Right atrium auricular region (tissue), 2 donors: ENCODE measurements at regions not wholly inside any gene's neighbourhood (a gene's known extent, or its start where the extent isn't known, plus 50 kb on each side); places are given as distances from the start of the nearest gene placed in this dataset.

Experiments used
- DNase-seq: peaks from one replicate; pipeline ENCODE4 v3.0.0-alpha.2; 2019; ENCODE audit warnings: low spot score
- H3K27ac ChIP-seq, 2 donors: fragments of 200-600 bp; sonication (generic); 1 replicate in 1 of 2; 2 replicates in 1 of 2; pipeline ENCODE4 v1.5.1; 2016 to 2019
- H3K27me3 ChIP-seq, 2 donors: fragments of 200-600 bp; sonication (generic); one replicate each; pipeline versions ENCODE4 v1.5.1 to v1.6.0; 2017 to 2019
- H3K36me3 ChIP-seq: fragments of 200-600 bp; sonication (generic); one replicate; pipeline ENCODE4 v1.5.1; 2016
- H3K4me1 ChIP-seq, 2 donors: fragments of 200-600 bp; sonication (generic); one replicate each; pipeline versions ENCODE4 v1.5.1 to v1.6.0; 2017 to 2019
- H3K4me3 ChIP-seq, 2 donors: fragments of 200-600 bp; sonication (generic); 1 replicate in 1 of 2; 2 replicates in 1 of 2; pipeline ENCODE4 v1.5.1; 2017 to 2019; ENCODE audit warnings: mild to moderate bottlenecking in 1 of 2, moderate library complexity in 1 of 2
- H3K9me3 ChIP-seq, 2 donors: fragments of 200-600 bp; sonication (generic); one replicate each; pipeline ENCODE4 v1.5.1; 2019
- CTCF ChIP-seq, 2 donors: fragments of 200-600 bp; sonication (generic); IDR thresholded peaks; one replicate each; pipeline ENCODE4 v1.5.1; 2019; ENCODE audit warnings: antibody characterized with exemption in 2 of 2

- no peak overlapping the region for H3K4me3 ChIP-seq
- H3K9me3 ChIP-seq: no peaks in the 10 kb centered on the region
- no peaks in the 10 kb centered on the region for H3K27me3 ChIP-seq
- TF ChIP-seq CTCF (IDR thresholded peaks at IDR 0.05): no peak
- H3K27ac ChIP-seq: no peak overlapping the region
- H3K4me1 ChIP-seq: no peaks in the 10 kb centered on the region
- no peak for DNase-seq
- no peaks in the 10 kb centered on the region for H3K36me3 ChIP-seq
Observed at GRCh38 chrX:69089203-69089602, 76.0 kb downstream of the PJA1 start.

GRCh38 chrX:69088171-69088938, 76.9 kb downstream of the PJA1 start:
- no peak overlapping the region for H3K4me3 ChIP-seq
- no peak for TF ChIP-seq CTCF (IDR thresholded peaks at IDR 0.05)
- DNase-seq: no peak
- no peaks in the 10 kb centered on the region for H3K4me1 ChIP-seq
- H3K9me3 ChIP-seq: no peaks in the 10 kb centered on the region
- H3K36me3 ChIP-seq: no peaks in the 10 kb centered on the region
- H3K27ac ChIP-seq: no peak overlapping the region
- no peaks in the 10 kb centered on the region for H3K27me3 ChIP-seq

- H3K4me3 ChIP-seq: no peak overlapping the region
- no peaks in the 10 kb centered on the region for H3K9me3 ChIP-seq
- H3K27ac ChIP-seq: no peak overlapping the region
- H3K4me1 ChIP-seq: no peaks in the 10 kb centered on the region
- DNase-seq: no peak
- TF ChIP-seq CTCF (IDR thresholded peaks at IDR 0.05): no peak
- H3K36me3 ChIP-seq: no peaks in the 10 kb centered on the region
- H3K27me3 ChIP-seq: no peaks in the 10 kb centered on the region
Observed at GRCh38 chrX:69085826-69086225, 79.4 kb downstream of the PJA1 start.

- H3K4me3 ChIP-seq: no peak overlapping the region
- no peaks in the 10 kb centered on the region for H3K4me1 ChIP-seq
- no peaks in the 10 kb centered on the region for H3K9me3 ChIP-seq
- DNase-seq: no peak
- H3K27me3 ChIP-seq: no peaks in the 10 kb centered on the region
- TF ChIP-seq CTCF (IDR thresholded peaks at IDR 0.05): no peak
- no peaks in the 10 kb centered on the region for H3K36me3 ChIP-seq
- H3K27ac ChIP-seq: no peak overlapping the region
Observed at GRCh38 chrX:69085151-69085550, 80.1 kb downstream of the PJA1 start.

GRCh38 chrX:69083801-69084200, 81.5 kb downstream of the PJA1 start:
- DNase-seq: no peak
- Histone ChIP-seq H3K27me3 (no peaks in the 10 kb centered on the region), H3K4me1 (no peaks in the 10 kb centered on the region), H3K36me3 (no peaks in the 10 kb centered on the region), H3K27ac (no peak overlapping the region), H3K9me3 (no peaks in the 10 kb centered on the region), H3K4me3 (no peak overlapping the region)
- TF ChIP-seq CTCF (IDR thresholded peaks at IDR 0.05): no peak

- no peak for TF ChIP-seq CTCF (IDR thresholded peaks at IDR 0.05)
- Histone ChIP-seq H3K4me1 (no peaks in the 10 kb centered on the region), H3K4me3 (no peak overlapping the region), H3K27ac (no peak overlapping the region), H3K9me3 (no peaks in the 10 kb centered on the region), H3K27me3 (no peaks in the 10 kb centered on the region), H3K36me3 (no peaks in the 10 kb centered on the region)
- no peak for DNase-seq
Observed at GRCh38 chrX:69083361-69083760, 81.9 kb downstream of the PJA1 start.
